WTC11 (cell line): ENCODE measurements at regions not wholly inside any gene's neighbourhood (a gene's known extent, or its start where the extent isn't known, plus 50 kb on each side); places are given as distances from the start of the nearest gene placed in this dataset.
"Not testable (repeated sequence)": the region's sequence is repeated elsewhere in the genome, so short reads cannot be mapped to it uniquely, and the experiment has no call there.

Experiments used
- ATAC-seq: fragments of 200-7000 bp; cut with Tn5 transposase; 2 replicates; pipeline ENCODE4 v1.10.0; 2021; ENCODE audit warnings: mild to moderate bottlenecking, moderate library complexity
- CTCF ChIA-PET: fragments of 300-600 bp; sonication (Branson Sonifier 250); formaldehyde crosslinking; loops from one replicate; lab custom pipeline; 2021; ENCODE audit warnings: antibody characterized with exemption; lab: Charles Lee
- POLR2A ChIA-PET: fragments of 350-600 bp; sonication (Branson Sonifier 250); formaldehyde crosslinking; loops from one replicate; lab custom pipeline; 2021; ENCODE audit warnings: antibody characterized with exemption; lab: Charles Lee
- DNase-seq: peaks from one replicate; pipeline ENCODE4 v3.0.0; 2021; ENCODE audit warnings: low spot score
- H3K27ac Mint-ChIP-seq: 2 replicates; pipeline ENCODE4 v1.8.0; 2021; ENCODE audit warnings: mixed read lengths
- H3K27me3 Mint-ChIP-seq: 2 replicates; pipeline ENCODE4 v1.8.0; 2021; ENCODE audit warnings: low read depth, mild to moderate bottlenecking, moderate library complexity, mixed read lengths
- H3K36me3 Mint-ChIP-seq: 2 replicates; pipeline ENCODE4 v1.8.0; 2021; ENCODE audit warnings: mixed read lengths
- H3K4me1 Mint-ChIP-seq: 2 replicates; pipeline ENCODE4 v1.8.0; 2022; ENCODE audit warnings: mixed read lengths
- H3K4me3 Mint-ChIP-seq: 2 replicates; pipeline ENCODE4 v1.8.0; 2021; ENCODE audit warnings: mild to moderate bottlenecking, moderate library complexity, mixed read lengths
- H3K9me3 Mint-ChIP-seq: 2 replicates; pipeline ENCODE4 v1.8.0; 2021; ENCODE audit warnings: mixed read lengths
- ATF1 ChIP-seq: sonication (generic); formaldehyde crosslinking; IDR thresholded peaks from 2 replicates; pipeline ENCODE4 v1.8.1; 2023; ENCODE audit warnings: mild to moderate bottlenecking, moderate library complexity, missing genetic modification reagents
- RORB ChIP-seq: fragments of 250-450 bp; sonication (Bioruptor Pico); IDR thresholded peaks from 2 replicates; pipeline ENCODE4 v1.9.0; 2021; ENCODE audit warnings: mild to moderate bottlenecking
- ZNF232 ChIP-seq: sonication (generic); formaldehyde crosslinking; IDR thresholded peaks from 2 replicates; pipeline ENCODE4 v1.8.0; 2022; ENCODE audit warnings: mild to moderate bottlenecking, missing genetic modification reagents
- TF ChIP-seq, protein P1 (sequence below): sonication (generic); formaldehyde crosslinking; IDR thresholded peaks from 2 replicates; pipeline ENCODE4 v1.8.1; 2023; ENCODE audit warnings: mild to moderate bottlenecking, missing genetic modification reagents
- TF ChIP-seq, protein P2 (sequence below): fragments of 250-450 bp; sonication (Bioruptor Pico); IDR thresholded peaks from 2 replicates; pipeline ENCODE4 v1.8.0; 2021; ENCODE audit warnings: mild to moderate bottlenecking
- TF ChIP-seq, protein P3 (sequence below): fragments of 200-600 bp; IDR thresholded peaks from 2 replicates; pipeline ENCODE4 v1.8.0; 2022; ENCODE audit warnings: antibody characterized with exemption
- TF ChIP-seq, protein P4 (sequence below): sonication (generic); formaldehyde crosslinking; IDR thresholded peaks from 2 replicates; pipeline ENCODE4 v1.8.1; 2022; ENCODE audit warnings: mild to moderate bottlenecking, missing genetic modification reagents, moderate library complexity, borderline replicate concordance
- TF ChIP-seq, protein P5 (sequence below): fragments of 250-450 bp; sonication (Bioruptor Pico); IDR thresholded peaks from 2 replicates; pipeline ENCODE4 v1.9.0; 2021; ENCODE audit warnings: moderate library complexity, mild to moderate bottlenecking, inconsistent platforms, borderline replicate concordance
- TF ChIP-seq, protein P6 (sequence below): sonication (generic); formaldehyde crosslinking; IDR thresholded peaks from 2 replicates; pipeline ENCODE4 v1.8.0; 2022; ENCODE audit warnings: mild to moderate bottlenecking, missing genetic modification reagents
- TF ChIP-seq, protein P7 (sequence below): fragments of 250-450 bp; sonication (Bioruptor Pico); IDR thresholded peaks from 2 replicates; pipeline ENCODE4 v2.1.2; 2022; ENCODE audit warnings: mild to moderate bottlenecking, moderate library complexity
- TF ChIP-seq, protein P8 (sequence below): sonication (generic); formaldehyde crosslinking; IDR thresholded peaks from 2 replicates; pipeline ENCODE4 v1.8.0; 2023; ENCODE audit warnings: mild to moderate bottlenecking, missing genetic modification reagents

DNA sequence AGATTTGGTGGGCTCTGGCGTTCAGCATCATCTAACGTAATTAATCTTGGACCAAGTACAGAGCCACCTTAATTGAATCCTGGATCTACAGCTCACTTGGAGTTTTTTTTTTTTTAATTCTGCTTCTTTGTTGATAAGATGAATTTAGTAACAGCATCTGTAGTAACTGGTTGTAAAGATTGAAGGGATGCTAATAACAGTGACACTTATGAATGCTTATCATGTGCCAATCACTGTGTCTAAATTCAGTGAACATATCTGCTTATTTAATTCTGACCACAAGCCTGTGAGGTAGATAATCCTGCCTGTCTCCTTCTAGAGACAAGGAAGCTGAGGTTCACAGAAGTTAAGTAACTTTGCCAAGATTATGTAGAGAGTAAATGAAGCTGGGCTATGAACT is 408.0 kb downstream of the RWDD3 start (continued):
- TF ChIP-seq, protein P1, sequence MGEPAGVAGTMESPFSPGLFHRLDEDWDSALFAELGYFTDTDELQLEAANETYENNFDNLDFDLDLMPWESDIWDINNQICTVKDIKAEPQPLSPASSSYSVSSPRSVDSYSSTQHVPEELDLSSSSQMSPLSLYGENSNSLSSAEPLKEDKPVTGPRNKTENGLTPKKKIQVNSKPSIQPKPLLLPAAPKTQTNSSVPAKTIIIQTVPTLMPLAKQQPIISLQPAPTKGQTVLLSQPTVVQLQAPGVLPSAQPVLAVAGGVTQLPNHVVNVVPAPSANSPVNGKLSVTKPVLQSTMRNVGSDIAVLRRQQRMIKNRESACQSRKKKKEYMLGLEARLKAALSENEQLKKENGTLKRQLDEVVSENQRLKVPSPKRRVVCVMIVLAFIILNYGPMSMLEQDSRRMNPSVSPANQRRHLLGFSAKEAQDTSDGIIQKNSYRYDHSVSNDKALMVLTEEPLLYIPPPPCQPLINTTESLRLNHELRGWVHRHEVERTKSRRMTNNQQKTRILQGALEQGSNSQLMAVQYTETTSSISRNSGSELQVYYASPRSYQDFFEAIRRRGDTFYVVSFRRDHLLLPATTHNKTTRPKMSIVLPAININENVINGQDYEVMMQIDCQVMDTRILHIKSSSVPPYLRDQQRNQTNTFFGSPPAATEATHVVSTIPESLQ (CRISPR knock-in tag), result no peak
- TF ChIP-seq, protein P2, sequence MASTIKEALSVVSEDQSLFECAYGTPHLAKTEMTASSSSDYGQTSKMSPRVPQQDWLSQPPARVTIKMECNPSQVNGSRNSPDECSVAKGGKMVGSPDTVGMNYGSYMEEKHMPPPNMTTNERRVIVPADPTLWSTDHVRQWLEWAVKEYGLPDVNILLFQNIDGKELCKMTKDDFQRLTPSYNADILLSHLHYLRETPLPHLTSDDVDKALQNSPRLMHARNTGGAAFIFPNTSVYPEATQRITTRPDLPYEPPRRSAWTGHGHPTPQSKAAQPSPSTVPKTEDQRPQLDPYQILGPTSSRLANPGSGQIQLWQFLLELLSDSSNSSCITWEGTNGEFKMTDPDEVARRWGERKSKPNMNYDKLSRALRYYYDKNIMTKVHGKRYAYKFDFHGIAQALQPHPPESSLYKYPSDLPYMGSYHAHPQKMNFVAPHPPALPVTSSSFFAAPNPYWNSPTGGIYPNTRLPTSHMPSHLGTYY (CRISPR knock-in tag), result no peak
- no peak for TF ChIP-seq ATF1 (CRISPR knock-in tag)
- TF ChIP-seq, protein P3, sequence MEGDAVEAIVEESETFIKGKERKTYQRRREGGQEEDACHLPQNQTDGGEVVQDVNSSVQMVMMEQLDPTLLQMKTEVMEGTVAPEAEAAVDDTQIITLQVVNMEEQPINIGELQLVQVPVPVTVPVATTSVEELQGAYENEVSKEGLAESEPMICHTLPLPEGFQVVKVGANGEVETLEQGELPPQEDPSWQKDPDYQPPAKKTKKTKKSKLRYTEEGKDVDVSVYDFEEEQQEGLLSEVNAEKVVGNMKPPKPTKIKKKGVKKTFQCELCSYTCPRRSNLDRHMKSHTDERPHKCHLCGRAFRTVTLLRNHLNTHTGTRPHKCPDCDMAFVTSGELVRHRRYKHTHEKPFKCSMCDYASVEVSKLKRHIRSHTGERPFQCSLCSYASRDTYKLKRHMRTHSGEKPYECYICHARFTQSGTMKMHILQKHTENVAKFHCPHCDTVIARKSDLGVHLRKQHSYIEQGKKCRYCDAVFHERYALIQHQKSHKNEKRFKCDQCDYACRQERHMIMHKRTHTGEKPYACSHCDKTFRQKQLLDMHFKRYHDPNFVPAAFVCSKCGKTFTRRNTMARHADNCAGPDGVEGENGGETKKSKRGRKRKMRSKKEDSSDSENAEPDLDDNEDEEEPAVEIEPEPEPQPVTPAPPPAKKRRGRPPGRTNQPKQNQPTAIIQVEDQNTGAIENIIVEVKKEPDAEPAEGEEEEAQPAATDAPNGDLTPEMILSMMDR, result no peak

DNA sequence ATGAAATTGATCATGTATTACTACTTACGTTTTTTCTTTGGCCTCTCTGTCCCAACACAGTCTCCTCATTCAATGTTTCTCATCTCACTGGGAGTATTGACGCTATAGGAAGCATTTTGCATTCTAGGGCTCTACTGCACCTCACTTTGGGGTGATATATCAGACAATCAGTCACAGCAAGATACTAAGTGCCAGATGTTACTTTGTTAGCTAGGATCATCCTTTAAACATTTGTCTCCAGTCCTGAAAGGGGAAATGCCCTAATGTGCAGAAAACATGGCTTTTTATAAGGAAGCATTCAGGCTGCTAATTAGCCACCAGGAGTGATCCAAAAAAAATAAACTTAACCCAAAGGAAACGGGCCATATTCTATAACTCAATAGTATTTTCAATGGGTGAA is 409.1 kb downstream of the RWDD3 start:
- H3K4me1 Mint-ChIP-seq, result no peaks in the 10 kb centered on the region
- CTCF ChIA-PET, result no interaction called here
- TF ChIP-seq, protein P1 (CRISPR knock-in tag), result no peak
- TF ChIP-seq ZNF232 (CRISPR knock-in tag) (no peak), RORB (CRISPR knock-in tag) (no peak)
- TF ChIP-seq, protein P4, sequence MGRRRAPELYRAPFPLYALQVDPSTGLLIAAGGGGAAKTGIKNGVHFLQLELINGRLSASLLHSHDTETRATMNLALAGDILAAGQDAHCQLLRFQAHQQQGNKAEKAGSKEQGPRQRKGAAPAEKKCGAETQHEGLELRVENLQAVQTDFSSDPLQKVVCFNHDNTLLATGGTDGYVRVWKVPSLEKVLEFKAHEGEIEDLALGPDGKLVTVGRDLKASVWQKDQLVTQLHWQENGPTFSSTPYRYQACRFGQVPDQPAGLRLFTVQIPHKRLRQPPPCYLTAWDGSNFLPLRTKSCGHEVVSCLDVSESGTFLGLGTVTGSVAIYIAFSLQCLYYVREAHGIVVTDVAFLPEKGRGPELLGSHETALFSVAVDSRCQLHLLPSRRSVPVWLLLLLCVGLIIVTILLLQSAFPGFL (CRISPR knock-in tag), result no peak
- TF ChIP-seq, protein P5, sequence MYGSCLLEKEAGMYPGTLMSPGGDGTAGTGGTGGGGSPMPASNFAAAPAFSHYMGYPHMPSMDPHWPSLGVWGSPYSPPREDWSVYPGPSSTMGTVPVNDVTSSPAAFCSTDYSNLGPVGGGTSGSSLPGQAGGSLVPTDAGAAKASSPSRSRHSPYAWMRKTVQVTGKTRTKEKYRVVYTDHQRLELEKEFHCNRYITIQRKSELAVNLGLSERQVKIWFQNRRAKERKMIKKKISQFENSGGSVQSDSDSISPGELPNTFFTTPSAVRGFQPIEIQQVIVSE, result no peak
- TF ChIP-seq, protein P6, sequence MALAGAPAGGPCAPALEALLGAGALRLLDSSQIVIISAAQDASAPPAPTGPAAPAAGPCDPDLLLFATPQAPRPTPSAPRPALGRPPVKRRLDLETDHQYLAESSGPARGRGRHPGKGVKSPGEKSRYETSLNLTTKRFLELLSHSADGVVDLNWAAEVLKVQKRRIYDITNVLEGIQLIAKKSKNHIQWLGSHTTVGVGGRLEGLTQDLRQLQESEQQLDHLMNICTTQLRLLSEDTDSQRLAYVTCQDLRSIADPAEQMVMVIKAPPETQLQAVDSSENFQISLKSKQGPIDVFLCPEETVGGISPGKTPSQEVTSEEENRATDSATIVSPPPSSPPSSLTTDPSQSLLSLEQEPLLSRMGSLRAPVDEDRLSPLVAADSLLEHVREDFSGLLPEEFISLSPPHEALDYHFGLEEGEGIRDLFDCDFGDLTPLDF (CRISPR knock-in tag), result no peak
- TF ChIP-seq, protein P7, sequence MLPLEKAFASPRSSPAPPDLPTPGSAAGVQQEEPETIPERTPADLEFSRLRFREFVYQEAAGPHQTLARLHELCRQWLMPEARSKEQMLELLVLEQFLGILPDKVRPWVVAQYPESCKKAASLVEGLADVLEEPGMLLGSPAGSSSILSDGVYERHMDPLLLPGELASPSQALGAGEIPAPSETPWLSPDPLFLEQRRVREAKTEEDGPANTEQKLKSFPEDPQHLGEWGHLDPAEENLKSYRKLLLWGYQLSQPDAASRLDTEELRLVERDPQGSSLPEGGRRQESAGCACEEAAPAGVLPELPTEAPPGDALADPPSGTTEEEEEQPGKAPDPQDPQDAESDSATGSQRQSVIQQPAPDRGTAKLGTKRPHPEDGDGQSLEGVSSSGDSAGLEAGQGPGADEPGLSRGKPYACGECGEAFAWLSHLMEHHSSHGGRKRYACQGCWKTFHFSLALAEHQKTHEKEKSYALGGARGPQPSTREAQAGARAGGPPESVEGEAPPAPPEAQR (CRISPR knock-in tag), result no peak
- TF ChIP-seq, protein P8, sequence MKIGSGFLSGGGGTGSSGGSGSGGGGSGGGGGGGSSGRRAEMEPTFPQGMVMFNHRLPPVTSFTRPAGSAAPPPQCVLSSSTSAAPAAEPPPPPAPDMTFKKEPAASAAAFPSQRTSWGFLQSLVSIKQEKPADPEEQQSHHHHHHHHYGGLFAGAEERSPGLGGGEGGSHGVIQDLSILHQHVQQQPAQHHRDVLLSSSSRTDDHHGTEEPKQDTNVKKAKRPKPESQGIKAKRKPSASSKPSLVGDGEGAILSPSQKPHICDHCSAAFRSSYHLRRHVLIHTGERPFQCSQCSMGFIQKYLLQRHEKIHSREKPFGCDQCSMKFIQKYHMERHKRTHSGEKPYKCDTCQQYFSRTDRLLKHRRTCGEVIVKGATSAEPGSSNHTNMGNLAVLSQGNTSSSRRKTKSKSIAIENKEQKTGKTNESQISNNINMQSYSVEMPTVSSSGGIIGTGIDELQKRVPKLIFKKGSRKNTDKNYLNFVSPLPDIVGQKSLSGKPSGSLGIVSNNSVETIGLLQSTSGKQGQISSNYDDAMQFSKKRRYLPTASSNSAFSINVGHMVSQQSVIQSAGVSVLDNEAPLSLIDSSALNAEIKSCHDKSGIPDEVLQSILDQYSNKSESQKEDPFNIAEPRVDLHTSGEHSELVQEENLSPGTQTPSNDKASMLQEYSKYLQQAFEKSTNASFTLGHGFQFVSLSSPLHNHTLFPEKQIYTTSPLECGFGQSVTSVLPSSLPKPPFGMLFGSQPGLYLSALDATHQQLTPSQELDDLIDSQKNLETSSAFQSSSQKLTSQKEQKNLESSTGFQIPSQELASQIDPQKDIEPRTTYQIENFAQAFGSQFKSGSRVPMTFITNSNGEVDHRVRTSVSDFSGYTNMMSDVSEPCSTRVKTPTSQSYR, result no peak
- TF ChIP-seq, all 79 proteins: peak for 0
- H3K27ac Mint-ChIP-seq, result no peak overlapping the region
- DNase-seq (no peak), ATAC-seq (no peak)
- H3K4me3 Mint-ChIP-seq, result no peak overlapping the region
- peaks cover 5% of the 10 kb centered on the region; the same call in 1 of the 2 replicates for H3K36me3 Mint-ChIP-seq
- POLR2A ChIA-PET, result no interaction called here
- peaks cover 29% of the 10 kb centered on the region for H3K9me3 Mint-ChIP-seq
- no peaks in the 10 kb centered on the region for H3K27me3 Mint-ChIP-seq

DNA sequence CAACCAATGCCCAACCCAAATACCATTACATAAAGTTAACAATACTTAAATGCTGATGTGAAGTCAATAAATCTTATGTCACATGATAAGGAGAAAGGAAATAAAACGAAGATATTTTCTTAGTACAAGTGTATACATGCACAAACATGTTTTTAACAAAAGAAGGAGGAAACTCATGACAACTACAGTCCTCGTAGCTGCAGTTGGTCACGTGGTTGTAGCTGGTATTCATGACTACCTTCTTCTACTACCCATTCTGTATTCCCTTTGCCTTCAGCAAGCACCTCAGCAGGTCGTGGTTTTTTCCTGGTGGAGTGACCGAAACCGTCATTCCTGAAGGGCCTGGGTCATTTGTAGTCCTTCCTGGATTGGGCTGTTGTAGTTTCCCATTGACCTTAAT is 411.1 kb downstream of the RWDD3 start:
- CTCF ChIA-PET, H3K4me1 Mint-ChIP-seq, H3K27ac Mint-ChIP-seq, POLR2A ChIA-PET, ATAC-seq, DNase-seq, H3K4me3 Mint-ChIP-seq, H3K27me3 Mint-ChIP-seq, H3K36me3 Mint-ChIP-seq: not testable (repeated sequence)
- peaks cover 33% of the 10 kb centered on the region for H3K9me3 Mint-ChIP-seq
